ENCODE measurements at regions not wholly inside any gene's neighbourhood (a gene's known extent, or its start where the extent isn't known, plus 50 kb on each side); places are given as distances from the start of the nearest gene placed in this dataset.

DNA sequence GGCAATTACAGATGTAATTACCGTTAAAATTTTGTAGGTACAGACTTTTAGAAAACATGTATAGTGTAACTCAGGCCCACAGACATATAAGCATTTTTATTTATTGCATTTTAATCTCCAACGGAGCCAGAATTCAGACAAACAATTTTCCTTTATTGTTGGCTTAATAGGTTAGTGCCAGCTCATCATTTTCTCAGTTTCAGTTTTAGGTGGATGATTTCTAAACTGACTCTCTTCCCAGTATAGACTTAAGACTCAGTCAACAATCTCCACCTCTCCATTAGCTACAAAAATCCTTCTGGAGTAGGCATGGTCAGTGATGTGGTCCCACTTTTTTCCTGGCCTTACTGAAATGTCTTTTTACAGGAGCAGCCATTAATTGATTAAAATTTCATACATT lies 994.6 kb downstream of the TBL1XR1 start:
- DNase-seq (ENCODE audit: low spot score) = no peak
- no peak for TF ChIP-seq CTCF (IDR thresholded peaks at IDR 0.05; ENCODE audit: extremely low read depth, insufficient read depth, missing control alignments)
- in situ Hi-C loops (cut with MboI; ENCODE audit: low pct_unique_long_range_greater_than_20kb, low sequenced_read_pairs, unreplicated experiment) = no loop called here

DNA sequence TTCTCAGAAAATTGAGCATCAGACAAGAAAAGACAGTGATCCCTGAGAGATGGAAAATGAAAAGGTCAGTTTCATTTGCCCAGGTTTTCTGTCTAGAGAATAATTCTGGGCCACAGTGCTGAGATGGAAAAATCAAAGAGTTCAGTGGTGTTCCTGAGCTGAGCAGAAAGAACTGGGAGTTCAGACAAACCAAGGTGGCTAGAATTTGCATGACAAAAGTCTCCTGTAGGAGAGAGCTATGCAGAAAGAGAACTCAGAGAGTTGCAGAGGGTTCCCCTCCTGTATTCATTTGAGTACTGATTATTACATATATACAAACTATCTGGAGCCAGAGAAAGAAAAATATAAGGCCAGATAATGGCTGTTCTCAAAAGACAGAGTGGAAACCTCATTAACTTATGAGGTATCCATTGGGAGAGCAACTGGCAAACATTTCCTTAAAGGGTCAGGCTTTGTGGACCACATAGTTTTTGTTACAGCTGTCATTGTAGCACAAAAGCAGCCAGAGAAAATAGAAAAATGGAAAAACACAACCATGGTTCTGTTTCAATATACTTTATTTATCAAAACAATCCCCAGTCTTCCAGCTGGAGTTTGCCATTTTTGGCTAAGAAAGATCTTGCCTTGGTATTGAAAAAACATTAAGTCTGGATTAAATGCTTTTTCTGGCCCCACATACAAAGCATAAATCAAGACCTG lies 1004.1 kb downstream of the TBL1XR1 start:
- in situ Hi-C loops (cut with MboI; ENCODE audit: low pct_unique_long_range_greater_than_20kb, low sequenced_read_pairs, unreplicated experiment) = no loop called here
- DNase-seq (ENCODE audit: low spot score) = no peak
- no peak for TF ChIP-seq CTCF (IDR thresholded peaks at IDR 0.05; ENCODE audit: extremely low read depth, insufficient read depth, missing control alignments)

DNA sequence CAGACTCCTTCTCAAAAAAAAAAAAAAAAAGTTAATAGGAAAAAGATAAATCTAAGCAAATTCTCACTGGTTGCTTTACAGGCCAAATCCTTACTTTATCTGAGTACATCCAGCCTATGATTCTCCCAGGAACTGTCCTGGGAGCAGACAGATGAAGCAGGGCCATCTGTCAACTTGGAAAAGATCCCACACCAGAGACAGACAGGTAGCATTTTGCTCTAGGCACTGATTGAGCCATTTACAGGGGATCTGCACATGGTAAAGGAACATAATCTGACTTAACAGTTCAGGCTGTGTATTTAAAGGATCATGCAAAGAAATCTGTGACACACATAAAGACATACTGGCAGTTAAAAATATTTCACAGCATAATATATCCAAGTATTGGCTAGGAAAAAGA lies 1006.5 kb downstream of the TBL1XR1 start:
- DNase-seq (ENCODE audit: low spot score) = no peak
- in situ Hi-C loops (cut with MboI; ENCODE audit: low pct_unique_long_range_greater_than_20kb, low sequenced_read_pairs, unreplicated experiment) = no loop called here
- TF ChIP-seq CTCF (IDR thresholded peaks at IDR 0.05; ENCODE audit: extremely low read depth, insufficient read depth, missing control alignments) = no peak

DNA sequence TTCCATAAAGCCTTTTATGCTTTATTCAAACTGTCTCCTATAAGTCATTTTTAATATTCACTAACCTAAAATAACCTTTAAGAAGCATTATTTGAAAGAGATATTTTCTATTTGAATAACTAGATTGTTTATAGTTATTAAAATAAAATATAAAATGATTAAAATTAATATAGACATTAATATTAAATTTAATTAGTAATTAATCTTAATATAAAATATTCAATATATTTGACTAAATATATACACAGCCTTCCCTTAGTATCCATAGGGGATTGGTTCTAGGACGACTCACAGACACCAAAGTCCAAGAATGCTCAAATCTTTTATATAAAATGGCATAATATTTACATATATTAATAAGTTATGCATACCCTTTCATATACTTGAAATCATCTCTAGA lies 1014.1 kb downstream of the TBL1XR1 start:
- TF ChIP-seq CTCF (IDR thresholded peaks at IDR 0.05; ENCODE audit: extremely low read depth, insufficient read depth, missing control alignments) = no peak
- in situ Hi-C loops (cut with MboI; ENCODE audit: low pct_unique_long_range_greater_than_20kb, low sequenced_read_pairs, unreplicated experiment) = no loop called here
- no peak for DNase-seq (ENCODE audit: low spot score)

DNA sequence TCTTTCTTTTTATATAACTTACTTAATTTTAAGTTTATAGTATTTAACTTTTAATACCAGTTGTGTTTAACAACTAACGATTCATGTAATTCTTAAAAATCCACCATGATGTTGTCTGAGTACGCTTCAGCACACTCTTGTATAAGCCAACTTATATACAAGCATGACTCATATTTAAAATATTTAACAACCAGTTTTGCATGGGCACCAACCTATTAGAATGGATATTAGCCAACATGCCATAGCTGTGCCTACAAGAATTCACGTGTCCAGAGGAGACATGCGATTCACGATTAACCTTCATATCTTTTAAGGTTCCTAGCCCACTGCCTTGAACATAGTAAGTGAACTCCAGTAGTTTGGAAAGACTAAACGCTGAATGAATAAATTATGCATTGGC lies 1023.2 kb downstream of the TBL1XR1 start:
- DNase-seq (ENCODE audit: low spot score) = no peak
- no peak for TF ChIP-seq CTCF (IDR thresholded peaks at IDR 0.05; ENCODE audit: extremely low read depth, insufficient read depth, missing control alignments)
- in situ Hi-C loops (cut with MboI; ENCODE audit: low pct_unique_long_range_greater_than_20kb, low sequenced_read_pairs, unreplicated experiment) = no loop called here

DNA sequence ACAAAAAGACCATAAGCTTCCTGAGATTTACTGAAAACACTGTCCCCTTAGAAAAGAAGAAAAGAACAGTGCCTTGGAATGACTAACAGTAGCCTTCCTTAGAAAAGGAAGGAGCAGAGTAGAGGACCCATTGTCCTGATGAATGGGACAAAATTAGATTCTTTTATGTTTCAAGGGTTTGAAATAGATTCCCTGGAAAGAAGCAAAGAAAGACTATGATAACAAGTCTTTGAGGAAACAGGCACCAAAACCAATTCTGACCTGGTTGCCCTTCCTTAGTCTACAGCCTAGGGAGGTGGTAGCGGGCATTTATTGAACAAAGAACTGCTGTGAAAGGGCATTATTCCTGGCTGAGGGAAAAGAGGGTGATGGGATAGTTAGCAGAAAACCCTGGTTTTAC lies 1024.8 kb downstream of the TBL1XR1 start:
- TF ChIP-seq CTCF (IDR thresholded peaks at IDR 0.05; ENCODE audit: extremely low read depth, insufficient read depth, missing control alignments) = no peak
- DNase-seq (ENCODE audit: low spot score) = no peak
- in situ Hi-C loops (cut with MboI; ENCODE audit: low pct_unique_long_range_greater_than_20kb, low sequenced_read_pairs, unreplicated experiment) = no loop called here

All from GM13977 (cell line).